T-helper 2 cell treated with Interferon-gamma antibody and Interleukin-4, amounts not matched to agents 5 μg/mL and 100 μg/mL, for 36 hours (primary cell): ENCODE measurements at regions not wholly inside any gene's neighbourhood (a gene's known extent, or its start where the extent isn't known, plus 50 kb on each side); places are given as distances from the start of the nearest gene placed in this dataset.
A peak's percentile ranks its signal among the peaks of the same experiment; 100 is the strongest.
"Not testable (repeated sequence)": the region's sequence is repeated elsewhere in the genome, so short reads cannot be mapped to it uniquely, and the experiment has no call there.

ENCODE experiments used
- DNase-seq: peaks from one replicate; pipeline ENCODE4 v3.0.0; 2021; ENCODE audit warnings: low spot score
- H3K27ac Mint-ChIP-seq: one replicate; pipeline ENCODE4 v1.8.0; 2021; ENCODE audit warnings: mild to moderate bottlenecking, mixed read lengths
- H3K27me3 Mint-ChIP-seq: one replicate; pipeline ENCODE4 v1.8.0; 2021; ENCODE audit warnings: low read depth, mixed read lengths
- H3K36me3 Mint-ChIP-seq: one replicate; pipeline ENCODE4 v1.8.0; 2021; ENCODE audit warnings: low read depth, mixed read lengths
- H3K4me1 Mint-ChIP-seq: one replicate; pipeline ENCODE4 v1.8.0; 2021; ENCODE audit warnings: low read depth, mixed read lengths
- H3K4me3 Mint-ChIP-seq: one replicate; pipeline ENCODE4 v1.8.0; 2022; ENCODE audit warnings: mild to moderate bottlenecking, moderate library complexity, mixed read lengths
- H3K9me3 Mint-ChIP-seq: one replicate; pipeline ENCODE4 v1.8.0; 2021; ENCODE audit warnings: mixed read lengths

- no peaks in the 10 kb centered on the region for H3K27me3 Mint-ChIP-seq
- H3K27ac Mint-ChIP-seq: no peak overlapping the region
- H3K9me3 Mint-ChIP-seq: no peaks in the 10 kb centered on the region
Observed at GRCh38 chr6:96410467-96410866, 111.1 kb upstream of the UFL1 start.

GRCh38 chr6:96420294-96420693 is 101.3 kb upstream of the UFL1 start:
- no peak overlapping the region for H3K4me3 Mint-ChIP-seq
- no peak overlapping the region for H3K27ac Mint-ChIP-seq
- no peaks in the 10 kb centered on the region for H3K4me1 Mint-ChIP-seq
- DNase-seq: no peak
- H3K36me3 Mint-ChIP-seq: no peaks in the 10 kb centered on the region
- no peaks in the 10 kb centered on the region for H3K27me3 Mint-ChIP-seq
- H3K9me3 Mint-ChIP-seq: peaks cover 8% of the 10 kb centered on the region

More at GRCh38 chr6:96410467-96410866, 111.1 kb upstream of the UFL1 start:
- Mint-ChIP-seq H3K4me1 (no peaks in the 10 kb centered on the region), H3K36me3 (no peaks in the 10 kb centered on the region), H3K4me3 (no peak overlapping the region)
- no peak for DNase-seq

- Mint-ChIP-seq H3K27ac (no peak overlapping the region), H3K36me3 (no peaks in the 10 kb centered on the region), H3K9me3 (peaks cover 16% of the 10 kb centered on the region), H3K4me1 (no peaks in the 10 kb centered on the region), H3K4me3 (no peak overlapping the region), H3K27me3 (peaks cover under 1% of the 10 kb centered on the region)
- DNase-seq: no peak
Observed at GRCh38 chr6:96433950-96434349, 87.7 kb upstream of the UFL1 start.

GRCh38 chr6:96436398-96436797 is 85.2 kb upstream of the UFL1 start:
- no peak overlapping the region for H3K27ac Mint-ChIP-seq
- DNase-seq: no peak
- no peaks in the 10 kb centered on the region for H3K4me1 Mint-ChIP-seq
- H3K9me3 Mint-ChIP-seq: peaks cover 13% of the 10 kb centered on the region
- H3K27me3 Mint-ChIP-seq: peaks cover 3% of the 10 kb centered on the region
- no peaks in the 10 kb centered on the region for H3K36me3 Mint-ChIP-seq
- no peak overlapping the region for H3K4me3 Mint-ChIP-seq

- H3K27me3 Mint-ChIP-seq, H3K36me3 Mint-ChIP-seq, DNase-seq, H3K4me3 Mint-ChIP-seq, H3K27ac Mint-ChIP-seq, H3K4me1 Mint-ChIP-seq: not testable (repeated sequence)
- peaks cover 13% of the 10 kb centered on the region for H3K9me3 Mint-ChIP-seq
Observed at GRCh38 chr6:96437228-96437627, 84.4 kb upstream of the UFL1 start.

- Mint-ChIP-seq H3K4me1 (no peaks in the 10 kb centered on the region), H3K27ac (no peak overlapping the region), H3K9me3 (no peaks in the 10 kb centered on the region), H3K4me3 (no peak overlapping the region), H3K36me3 (no peaks in the 10 kb centered on the region), H3K27me3 (peaks cover 10% of the 10 kb centered on the region)
- DNase-seq: no peak
Observed at GRCh38 chr6:96450082-96450769, 71.4 kb upstream of the UFL1 start.

GRCh38 chr6:96450770-96451130 is 70.9 kb upstream of the UFL1 start:
- Mint-ChIP-seq H3K36me3 (no peaks in the 10 kb centered on the region), H3K27ac (no peak overlapping the region), H3K9me3 (no peaks in the 10 kb centered on the region), H3K27me3 (peaks cover 10% of the 10 kb centered on the region), H3K4me1 (no peaks in the 10 kb centered on the region), H3K4me3 (no peak overlapping the region)
- no peak for DNase-seq

GRCh38 chr6:96458771-96459170 is 62.8 kb upstream of the UFL1 start:
- Mint-ChIP-seq H3K4me3 (no peak overlapping the region), H3K4me1 (peaks cover 2% of the 10 kb centered on the region), H3K27me3 (peaks cover 6% of the 10 kb centered on the region), H3K9me3 (no peaks in the 10 kb centered on the region), H3K36me3 (no peaks in the 10 kb centered on the region), H3K27ac (no peak overlapping the region)
- no peak for DNase-seq

- H3K4me3 Mint-ChIP-seq: no peak overlapping the region
- no peaks in the 10 kb centered on the region for H3K9me3 Mint-ChIP-seq
- no peak overlapping the region for H3K27ac Mint-ChIP-seq
- peaks cover 8% of the 10 kb centered on the region for H3K27me3 Mint-ChIP-seq
- H3K4me1 Mint-ChIP-seq: peaks cover 4% of the 10 kb centered on the region
- no peaks in the 10 kb centered on the region for H3K36me3 Mint-ChIP-seq
- no peak for DNase-seq
Observed at GRCh38 chr6:96460052-96460700, 61.4 kb upstream of the UFL1 start.

GRCh38 chr6:96465321-96465903 is 56.2 kb upstream of the UFL1 start:
- no peak for DNase-seq

GRCh38 chr6:96466147-96466863 is 55.3 kb upstream of the UFL1 start:
- Mint-ChIP-seq H3K4me3 (peak overlapping the region; percentile 50), H3K9me3 (no peaks in the 10 kb centered on the region)

More at GRCh38 chr6:96465321-96465903, 56.2 kb upstream of the UFL1 start:
- peak overlapping the region; percentile 55 for H3K27ac Mint-ChIP-seq
- H3K4me3 Mint-ChIP-seq: peak overlapping the region; percentile 42
- H3K36me3 Mint-ChIP-seq: no peaks in the 10 kb centered on the region
- peaks cover 34% of the 10 kb centered on the region for H3K4me1 Mint-ChIP-seq
- H3K27me3 Mint-ChIP-seq: peaks cover 5% of the 10 kb centered on the region
- H3K9me3 Mint-ChIP-seq: no peaks in the 10 kb centered on the region

GRCh38 chr6:96467814-96468213 is 53.8 kb upstream of the UFL1 start:
- DNase-seq: no peak
- H3K9me3 Mint-ChIP-seq: no peaks in the 10 kb centered on the region
- H3K27ac Mint-ChIP-seq: no peak overlapping the region

More at GRCh38 chr6:96466147-96466863, 55.3 kb upstream of the UFL1 start:
- H3K36me3 Mint-ChIP-seq: no peaks in the 10 kb centered on the region
- peaks cover 10% of the 10 kb centered on the region for H3K27me3 Mint-ChIP-seq
- peaks cover 34% of the 10 kb centered on the region for H3K4me1 Mint-ChIP-seq
- peak; percentile 8 for DNase-seq
- H3K27ac Mint-ChIP-seq: peak overlapping the region; percentile 55

GRCh38 chr6:96468281-96468680 is 53.3 kb upstream of the UFL1 start:
- peaks cover 34% of the 10 kb centered on the region for H3K4me1 Mint-ChIP-seq
- H3K36me3 Mint-ChIP-seq: no peaks in the 10 kb centered on the region
- H3K4me3 Mint-ChIP-seq: no peak overlapping the region
- H3K27me3 Mint-ChIP-seq: peaks cover 14% of the 10 kb centered on the region
- H3K9me3 Mint-ChIP-seq: no peaks in the 10 kb centered on the region
- no peak for DNase-seq
- peak overlapping the region; percentile 32 for H3K27ac Mint-ChIP-seq

More at GRCh38 chr6:96467814-96468213, 53.8 kb upstream of the UFL1 start:
- Mint-ChIP-seq H3K36me3 (no peaks in the 10 kb centered on the region), H3K4me1 (peaks cover 34% of the 10 kb centered on the region), H3K27me3 (peaks cover 14% of the 10 kb centered on the region), H3K4me3 (no peak overlapping the region)

GRCh38 chr6:96468681-96469224 is 52.9 kb upstream of the UFL1 start:
- H3K27ac Mint-ChIP-seq: no peak overlapping the region
- DNase-seq: no peak

More at GRCh38 chr6:96468681-96469224, 52.9 kb upstream of the UFL1 start:
- Mint-ChIP-seq H3K4me1 (peaks cover 34% of the 10 kb centered on the region), H3K36me3 (no peaks in the 10 kb centered on the region), H3K27me3 (peaks cover 12% of the 10 kb centered on the region), H3K9me3 (no peaks in the 10 kb centered on the region), H3K4me3 (no peak overlapping the region)
